Glutamatergic neuron (in vitro differentiated cells): ENCODE measurements at regions not wholly inside any gene's neighbourhood (a gene's known extent, or its start where the extent isn't known, plus 50 kb on each side); places are given as distances from the start of the nearest gene placed in this dataset.

Source experiments
- DNase-seq: peaks from one replicate; pipeline ENCODE4 v3.0.0; 2022
- H3K27ac Mint-ChIP-seq: one replicate; pipeline ENCODE4 v1.8.0; 2020; ENCODE audit warnings: mild to moderate bottlenecking, mixed read lengths, inconsistent platforms; ENCODE audit not compliant: unreplicated experiment
- H3K27me3 Mint-ChIP-seq: one replicate; pipeline ENCODE4 v1.8.0; 2020; ENCODE audit warnings: mild to moderate bottlenecking, moderate library complexity, mixed read lengths, inconsistent platforms; ENCODE audit not compliant: unreplicated experiment
- H3K36me3 Mint-ChIP-seq: one replicate; pipeline ENCODE4 v1.8.0; 2020; ENCODE audit warnings: mild to moderate bottlenecking, mixed read lengths, inconsistent platforms; ENCODE audit not compliant: unreplicated experiment
- H3K4me1 Mint-ChIP-seq: one replicate; pipeline ENCODE4 v1.8.0; 2020; ENCODE audit warnings: mild to moderate bottlenecking, low read depth, mixed read lengths, inconsistent platforms; ENCODE audit not compliant: unreplicated experiment
- H3K4me3 Mint-ChIP-seq: one replicate; pipeline ENCODE4 v1.8.0; 2020; ENCODE audit warnings: mild to moderate bottlenecking, mixed read lengths, inconsistent platforms; ENCODE audit not compliant: unreplicated experiment
- H3K9me3 Mint-ChIP-seq: one replicate; pipeline ENCODE4 v1.8.0; 2020; ENCODE audit warnings: mild to moderate bottlenecking, moderate library complexity, mixed read lengths, inconsistent platforms; ENCODE audit not compliant: unreplicated experiment
- TF ChIP-seq, protein P1 (sequence below): fragments of 200-600 bp; sonication (generic); IDR thresholded peaks from one replicate; pipeline ENCODE4 v1.5.0; 2021; ENCODE audit not compliant: partially characterized antibody, unreplicated experiment

DNA sequence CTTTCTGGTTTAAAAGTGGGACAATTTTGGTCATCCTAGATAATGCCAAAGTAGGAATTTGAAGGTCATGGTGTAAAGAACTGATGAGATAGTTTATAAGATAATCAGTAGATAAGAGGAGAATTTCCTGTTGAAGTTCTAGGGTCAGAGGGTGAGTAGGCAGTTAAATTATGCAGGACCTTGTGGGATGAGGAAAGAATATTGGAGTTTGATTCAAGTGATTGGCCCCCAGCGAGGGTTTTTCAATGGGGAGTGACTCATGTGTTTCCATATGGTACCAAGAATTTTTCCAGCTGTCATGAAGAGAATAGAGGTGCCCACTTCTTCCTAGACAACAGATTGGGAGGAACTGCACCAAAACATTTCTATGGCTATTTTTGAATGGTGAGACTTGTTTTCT is 940.2 kb upstream of the ZEB2 start:
- TF ChIP-seq, protein P1, sequence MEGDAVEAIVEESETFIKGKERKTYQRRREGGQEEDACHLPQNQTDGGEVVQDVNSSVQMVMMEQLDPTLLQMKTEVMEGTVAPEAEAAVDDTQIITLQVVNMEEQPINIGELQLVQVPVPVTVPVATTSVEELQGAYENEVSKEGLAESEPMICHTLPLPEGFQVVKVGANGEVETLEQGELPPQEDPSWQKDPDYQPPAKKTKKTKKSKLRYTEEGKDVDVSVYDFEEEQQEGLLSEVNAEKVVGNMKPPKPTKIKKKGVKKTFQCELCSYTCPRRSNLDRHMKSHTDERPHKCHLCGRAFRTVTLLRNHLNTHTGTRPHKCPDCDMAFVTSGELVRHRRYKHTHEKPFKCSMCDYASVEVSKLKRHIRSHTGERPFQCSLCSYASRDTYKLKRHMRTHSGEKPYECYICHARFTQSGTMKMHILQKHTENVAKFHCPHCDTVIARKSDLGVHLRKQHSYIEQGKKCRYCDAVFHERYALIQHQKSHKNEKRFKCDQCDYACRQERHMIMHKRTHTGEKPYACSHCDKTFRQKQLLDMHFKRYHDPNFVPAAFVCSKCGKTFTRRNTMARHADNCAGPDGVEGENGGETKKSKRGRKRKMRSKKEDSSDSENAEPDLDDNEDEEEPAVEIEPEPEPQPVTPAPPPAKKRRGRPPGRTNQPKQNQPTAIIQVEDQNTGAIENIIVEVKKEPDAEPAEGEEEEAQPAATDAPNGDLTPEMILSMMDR: no peak
- no peak for DNase-seq
- Mint-ChIP-seq H3K9me3 (peaks cover 5% of the 10 kb centered on the region), H3K4me3 (no peak overlapping the region), H3K36me3 (no peaks in the 10 kb centered on the region), H3K27me3 (peaks cover 8% of the 10 kb centered on the region), H3K27ac (peak overlapping the region; percentile 67), H3K4me1 (peaks cover 12% of the 10 kb centered on the region)

DNA sequence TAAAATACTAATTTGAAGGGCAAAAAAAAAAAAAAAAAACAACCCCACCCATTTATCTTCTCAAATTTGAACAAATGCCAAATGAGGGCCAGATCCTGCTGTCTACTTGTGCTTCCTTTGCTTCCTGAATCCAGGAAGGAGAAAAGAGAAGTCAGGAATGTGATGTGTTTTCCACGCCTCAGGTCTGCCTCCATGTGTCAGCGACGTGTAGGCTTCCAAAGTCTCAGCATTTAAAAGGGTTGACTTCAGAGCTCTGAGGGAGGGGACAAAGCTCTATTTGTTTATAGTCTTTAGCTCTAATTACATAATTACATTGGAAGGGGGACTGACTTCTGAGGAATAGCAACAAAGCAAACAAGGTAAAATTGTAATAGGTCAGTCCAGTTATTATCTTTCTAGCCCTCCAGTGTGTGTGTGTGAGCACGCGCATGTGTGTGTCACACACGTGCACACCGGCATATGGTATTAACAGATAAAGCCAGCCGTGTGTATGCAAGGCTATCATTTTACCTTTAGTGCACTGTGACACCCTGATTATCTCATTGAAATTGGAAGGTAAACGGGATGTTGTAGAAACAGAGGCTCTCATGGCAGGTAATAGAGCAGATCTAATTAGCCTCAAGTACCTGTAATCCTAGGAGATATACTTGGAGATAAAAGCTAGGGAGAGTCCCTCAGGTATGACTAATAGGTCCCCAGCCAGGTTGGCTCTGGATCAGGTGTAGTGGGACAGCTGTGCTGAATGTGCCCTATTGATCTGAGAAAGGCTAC is 911.4 kb upstream of the ZEB2 start:
- Mint-ChIP-seq H3K27ac (peak overlapping the region; percentile 46), H3K4me3 (peak overlapping the region; percentile 7), H3K27me3 (peaks cover 2% of the 10 kb centered on the region), H3K4me1 (peaks cover 7% of the 10 kb centered on the region), H3K36me3 (peaks cover 5% of the 10 kb centered on the region), H3K9me3 (peaks cover 2% of the 10 kb centered on the region)
- TF ChIP-seq, protein P1: no peak
- DNase-seq: peak; percentile 23

DNA sequence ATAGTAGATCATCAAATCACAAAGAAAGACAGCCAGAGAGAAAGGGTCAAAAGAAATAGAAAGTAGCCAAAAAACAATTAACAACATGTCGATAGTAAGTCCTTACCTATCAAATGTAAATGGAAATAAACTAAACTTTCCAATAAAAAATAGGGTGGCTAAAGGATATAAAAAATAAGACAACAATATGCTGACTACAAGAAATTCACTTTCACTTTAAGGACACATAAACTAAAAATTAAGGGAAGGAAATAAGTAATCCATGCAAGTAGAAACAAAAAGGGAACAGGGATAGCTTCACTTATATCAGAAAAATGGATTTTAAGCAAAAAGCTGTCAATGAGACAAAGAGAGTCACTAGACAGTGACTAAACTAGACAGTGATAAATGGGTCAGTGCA is 903.9 kb upstream of the ZEB2 start:
- H3K27ac Mint-ChIP-seq: no peak overlapping the region
- peaks cover 20% of the 10 kb centered on the region for H3K36me3 Mint-ChIP-seq
- no peak for DNase-seq
- H3K27me3 Mint-ChIP-seq: no peaks in the 10 kb centered on the region
- no peaks in the 10 kb centered on the region for H3K4me1 Mint-ChIP-seq
- TF ChIP-seq, protein P1: no peak
- peaks cover 5% of the 10 kb centered on the region for H3K9me3 Mint-ChIP-seq
- no peak overlapping the region for H3K4me3 Mint-ChIP-seq

DNA sequence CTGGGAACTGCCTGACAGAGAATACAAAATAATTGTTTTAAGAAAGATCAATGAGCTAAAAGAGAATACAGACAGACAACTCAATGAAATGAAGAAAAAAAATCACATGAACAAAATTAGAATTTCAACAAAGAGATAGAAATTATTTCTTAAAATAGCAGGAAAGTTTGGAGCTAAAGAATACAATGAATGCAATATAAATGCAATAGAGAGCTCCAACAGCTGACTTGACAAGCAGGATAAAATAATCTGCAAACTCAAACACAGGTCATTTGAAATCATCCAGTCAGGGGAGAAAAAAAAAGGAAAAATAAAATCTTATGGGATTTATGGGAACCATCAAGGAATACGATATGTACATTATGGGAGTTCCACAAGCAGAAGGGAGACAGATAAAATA is 902.7 kb upstream of the ZEB2 start:
- peaks cover 5% of the 10 kb centered on the region for H3K9me3 Mint-ChIP-seq
- no peak for DNase-seq
- no peaks in the 10 kb centered on the region for H3K27me3 Mint-ChIP-seq
- H3K36me3 Mint-ChIP-seq: peaks cover 20% of the 10 kb centered on the region
- no peak overlapping the region for H3K4me3 Mint-ChIP-seq
- TF ChIP-seq, protein P1: no peak
- H3K4me1 Mint-ChIP-seq: no peaks in the 10 kb centered on the region
- no peak overlapping the region for H3K27ac Mint-ChIP-seq

DNA sequence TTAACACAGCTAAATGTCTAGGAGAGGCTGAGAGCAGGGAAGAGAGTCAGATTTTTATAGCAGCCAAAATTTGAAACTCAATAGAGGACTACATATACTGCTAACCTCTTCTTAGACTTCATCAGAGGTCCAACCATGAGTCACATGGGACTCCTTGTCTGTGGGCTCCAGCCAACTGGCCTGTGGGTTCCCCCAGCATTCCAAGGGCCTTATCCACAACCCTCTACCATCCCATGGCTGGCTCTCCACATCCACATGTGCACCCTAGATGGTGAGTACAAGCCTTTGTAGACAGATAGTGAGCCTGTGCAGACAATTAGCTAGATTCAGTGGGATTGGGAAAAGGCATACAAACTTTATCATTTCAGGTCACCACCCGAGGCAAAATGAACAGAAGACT is 901.9 kb upstream of the ZEB2 start:
- no peak for DNase-seq
- Mint-ChIP-seq H3K9me3 (peaks cover 5% of the 10 kb centered on the region), H3K27ac (no peak overlapping the region), H3K27me3 (no peaks in the 10 kb centered on the region), H3K4me3 (no peak overlapping the region), H3K36me3 (peaks cover 20% of the 10 kb centered on the region), H3K4me1 (no peaks in the 10 kb centered on the region)
- TF ChIP-seq, protein P1: no peak
